IMR-90 (cell line): ENCODE measurements at regions not wholly inside any gene's neighbourhood (a gene's known extent, or its start where the extent isn't known, plus 50 kb on each side); places are given as distances from the start of the nearest gene placed in this dataset.

Experiments used
- ATAC-seq: fragments of 200-7000 bp; cut with Tn5 transposase; 2 replicates; pipeline ENCODE4 v1.9.1; 2020; ENCODE audit warnings: low read depth, mild to moderate bottlenecking, moderate library complexity
- BruUV-seq: library from RNA; stranded (reverse); fragments of 400-500 nt; replicated peaks from 2 replicates; lab custom pipeline; 2021; lab: Mats Ljungman, UMichigan
- CTCF ChIA-PET: fragments of 300-600 bp; formaldehyde crosslinking; extraction: SDS; loops from one replicate; lab custom pipeline; 2021; ENCODE audit warnings: antibody characterized with exemption; lab: Yijun Ruan, JAX
- POLR2A ChIA-PET: fragments of 300-600 bp; sonication (Branson Sonifier 250); formaldehyde crosslinking; loops from one replicate; lab custom pipeline; 2022; ENCODE audit warnings: antibody characterized with exemption; ENCODE audit not compliant: unreplicated experiment; lab: Charles Lee
- DNase-seq: peaks from one replicate; pipeline ENCODE4 v3.0.0; 2013
- H2AFZ ChIP-seq: replicated peaks from 2 replicates; pipeline ENCODE3; 2013; ENCODE audit warnings: low read length, mild to moderate bottlenecking; ENCODE audit not compliant: poor library complexity
- H2AK5ac ChIP-seq: 2 replicates; pipeline ENCODE4 v1.6.1; 2013; ENCODE audit warnings: low read depth, low read length, inconsistent platforms
- H2AK9ac ChIP-seq: replicated peaks from 2 replicates; pipeline ENCODE3; 2013; ENCODE audit warnings: mild to moderate bottlenecking, low read depth, low read length, moderate library complexity; ENCODE audit not compliant: poor library complexity
- H2BK120ac ChIP-seq: 2 replicates; pipeline ENCODE4 v1.6.1; 2013; ENCODE audit warnings: low read depth, low read length, inconsistent platforms
- H2BK15ac ChIP-seq: 3 replicates; pipeline ENCODE4 v1.6.1; 2013; ENCODE audit warnings: low read depth, low read length, inconsistent platforms
- H2BK20ac ChIP-seq: 2 replicates; pipeline ENCODE4 v1.6.1; 2013; ENCODE audit warnings: low read depth, mild to moderate bottlenecking, inconsistent platforms, low read length, moderate library complexity
- H2BK5ac ChIP-seq: 2 replicates; pipeline ENCODE4 v1.6.1; 2013; ENCODE audit warnings: mild to moderate bottlenecking, low read depth, low read length, inconsistent platforms; ENCODE audit not compliant: poor library complexity, severe bottlenecking
- H3K14ac ChIP-seq: replicated peaks from 2 replicates; pipeline ENCODE4 v1.6.1; 2013; ENCODE audit warnings: low read depth, low read length, inconsistent platforms
- H3K18ac ChIP-seq: 2 replicates; pipeline ENCODE4 v1.6.1; 2013; ENCODE audit warnings: low read depth, low read length, control low read depth
- H3K23ac ChIP-seq: 2 replicates; pipeline ENCODE4 v1.6.1; 2013; ENCODE audit warnings: low read depth, low read length, inconsistent platforms
- H3K27ac ChIP-seq: 2 replicates; pipeline ENCODE4 v1.5.1; 2013; ENCODE audit warnings: mild to moderate bottlenecking, control low read depth, low read length; ENCODE audit not compliant: insufficient read depth
- H3K27me3 ChIP-seq: 2 replicates; pipeline ENCODE4 v1.6.1; 2013; ENCODE audit warnings: low read length; ENCODE audit not compliant: control insufficient read depth, insufficient read depth
- H3K36me3 ChIP-seq: 2 replicates; pipeline ENCODE4 v1.6.1; 2013; ENCODE audit warnings: low read length, mixed read lengths; ENCODE audit not compliant: control insufficient read depth, insufficient read depth
- H3K4ac ChIP-seq: 2 replicates; pipeline ENCODE4 v1.6.1; 2013; ENCODE audit warnings: low read depth, low read length, inconsistent platforms
- H3K4me1 ChIP-seq: 2 replicates; pipeline ENCODE4 v1.6.1; 2013; ENCODE audit warnings: low read length, mixed read lengths; ENCODE audit not compliant: control insufficient read depth, insufficient read depth
- H3K4me2 ChIP-seq: 2 replicates; pipeline ENCODE4 v1.6.1; 2013; ENCODE audit warnings: low read depth, mild to moderate bottlenecking, control low read depth, low read length, moderate library complexity
- H3K4me3 ChIP-seq: 2 replicates; pipeline ENCODE4 v1.5.1; 2013; ENCODE audit warnings: low read depth, mild to moderate bottlenecking, control low read depth, low read length, moderate library complexity; ENCODE audit not compliant: insufficient read depth
- H3K56ac ChIP-seq: 2 replicates; pipeline ENCODE4 v1.6.1; 2013; ENCODE audit warnings: low read length, inconsistent platforms; ENCODE audit not compliant: insufficient read depth; ENCODE audit errors: extremely low read depth
- H3K79me1 ChIP-seq, 2 experiments: 2 replicates each; pipeline ENCODE4 v1.6.1; 2013; ENCODE audit warnings: low read length in 2 of 2, inconsistent platforms in 1 of 2, low read depth in 1 of 2
- H3K9ac ChIP-seq: 2 replicates; pipeline ENCODE4 v1.6.1; 2013; ENCODE audit warnings: low read depth, low read length, control low read depth
- H3K9me1 ChIP-seq: 2 replicates; pipeline ENCODE4 v1.6.1; 2013; ENCODE audit warnings: low read length, inconsistent platforms; ENCODE audit not compliant: insufficient read depth
- H3K9me3 ChIP-seq: 2 replicates; pipeline ENCODE4 v1.6.1; 2013; ENCODE audit warnings: low read length; ENCODE audit not compliant: control insufficient read depth, insufficient read depth
- H4K20me1 ChIP-seq: 2 replicates; pipeline ENCODE4 v1.6.1; 2013; ENCODE audit warnings: low read length, inconsistent platforms; ENCODE audit not compliant: insufficient read depth
- H4K5ac ChIP-seq: 2 replicates; pipeline ENCODE4 v1.6.1; 2013; ENCODE audit warnings: mild to moderate bottlenecking, low read depth, low read length, control low read depth
- H4K8ac ChIP-seq, 2 experiments: 2 replicates each; pipeline ENCODE4 v1.6.1; 2013; ENCODE audit warnings: low read depth in 2 of 2, low read length in 2 of 2, control low read depth in 1 of 2, inconsistent platforms in 1 of 2
- H4K91ac ChIP-seq: 2 replicates; pipeline ENCODE4 v1.6.1; 2013; ENCODE audit warnings: low read depth, low read length, inconsistent platforms; ENCODE audit not compliant: insufficient read depth
- BHLHE40 ChIP-seq: fragments of 150-350 bp; IDR thresholded peaks from 2 replicates; pipeline ENCODE4 v1.6.1; 2016; ENCODE audit warnings: mild to moderate bottlenecking, low read depth, low read length
- CEBPB ChIP-seq: IDR thresholded peaks from 2 replicates; pipeline ENCODE4 v1.6.1; 2012; ENCODE audit warnings: low read depth, low read length, improper control_type of control experiment
- CHD1 ChIP-seq: IDR thresholded peaks from 2 replicates; pipeline ENCODE4 v1.6.1; 2012; ENCODE audit warnings: low read depth, low read length, improper control_type of control experiment
- FOS ChIP-seq: fragments of 150-350 bp; IDR thresholded peaks from 2 replicates; pipeline ENCODE4 v1.6.1; 2016; ENCODE audit warnings: low read depth, low read length
- MAFK ChIP-seq: IDR thresholded peaks from 2 replicates; pipeline ENCODE4 v1.6.1; 2012; ENCODE audit warnings: low read depth, low read length, improper control_type of control experiment
- MAZ ChIP-seq: IDR thresholded peaks from 2 replicates; pipeline ENCODE4 v1.6.1; 2012; ENCODE audit warnings: low read depth, mild to moderate bottlenecking, low read length, improper control_type of control experiment, moderate library complexity, borderline replicate concordance
- MXI1 ChIP-seq: IDR thresholded peaks from 2 replicates; pipeline ENCODE4 v1.6.1; 2012; ENCODE audit warnings: low read depth, mild to moderate bottlenecking, low read length, moderate library complexity, borderline replicate concordance
- NFE2L2 ChIP-seq: fragments of 150-350 bp; IDR thresholded peaks from 2 replicates; pipeline ENCODE4 v1.6.1; 2016; ENCODE audit warnings: low read depth, mild to moderate bottlenecking, low read length
- POLR2A ChIP-seq: IDR thresholded peaks from 2 replicates; pipeline ENCODE4 v1.6.1; 2012; ENCODE audit warnings: mild to moderate bottlenecking, low read depth, low read length
- RAD21 ChIP-seq: IDR thresholded peaks from 2 replicates; pipeline ENCODE4 v1.6.1; 2012; ENCODE audit warnings: low read length, improper control_type of control experiment
- RCOR1 ChIP-seq: IDR thresholded peaks from 2 replicates; pipeline ENCODE4 v1.6.1; 2012; ENCODE audit warnings: mild to moderate bottlenecking, low read length, improper control_type of control experiment; ENCODE audit not compliant: insufficient replicate concordance
- RFX5 ChIP-seq: IDR thresholded peaks from 2 replicates; pipeline ENCODE4 v1.8.0; 2012; ENCODE audit warnings: low read depth, mild to moderate bottlenecking, low read length, moderate library complexity
- SMC3 ChIP-seq: fragments of 150-350 bp; IDR thresholded peaks from 2 replicates; pipeline ENCODE4 v1.6.1; 2016; ENCODE audit warnings: low read depth, mild to moderate bottlenecking, antibody characterized with exemption, low read length, moderate library complexity
- WGBS, 2 experiments: methylation state at CpG; one replicate each; pipeline versions ENCODE4 v1.1.5 to v1.1.7; 2013; ENCODE audit warnings: missing lambda C conversion rate in 2 of 2; ENCODE audit not compliant: insufficient read length in 1 of 2; ENCODE audit errors: extremely low coverage in 2 of 2; 5-methylcytosine and 5-hydroxymethylcytosine counted together
- dilution Hi-C: fragments of 300-500 bp; cut with HindIII; formaldehyde crosslinking; loops from one replicate; pipeline ENCODE4 v1.14.3; 2018; ENCODE audit warnings: low sequenced_read_pairs; ENCODE audit not compliant: unreplicated experiment
- in situ Hi-C: fragments of 300-500 bp; cut with MboI; formaldehyde crosslinking; loops from 3 replicates; pipeline ENCODE4 v1.14.3; 2019; ENCODE audit warnings: low sequenced_read_pairs, inconsistent platforms, mixed read lengths
- intact Hi-C: fragments of 100-400 bp; cut with micrococcal nuclease; formaldehyde crosslinking; loops from 2 replicates; pipeline ENCODE4 v1.10.0; 2022
- TF ChIP-seq, protein P1 (sequence below): fragments of 150-350 bp; IDR thresholded peaks from 2 replicates; pipeline ENCODE4 v1.6.1; 2016; ENCODE audit warnings: low read depth, mild to moderate bottlenecking, low read length, moderate library complexity, borderline replicate concordance
- TF ChIP-seq, protein P2 (sequence below): conservative IDR thresholded peaks from 2 replicates; pipeline ENCODE4 v1.5.1; 2012; ENCODE audit warnings: mild to moderate bottlenecking, low read depth, low read length, improper control_type of control experiment
- TF ChIP-seq, protein P3 (sequence below): fragments of 150-350 bp; IDR thresholded peaks from 2 replicates; pipeline ENCODE4 v1.6.1; 2017; ENCODE audit warnings: mild to moderate bottlenecking, antibody characterized with exemption, low read length, low read depth

DNA sequence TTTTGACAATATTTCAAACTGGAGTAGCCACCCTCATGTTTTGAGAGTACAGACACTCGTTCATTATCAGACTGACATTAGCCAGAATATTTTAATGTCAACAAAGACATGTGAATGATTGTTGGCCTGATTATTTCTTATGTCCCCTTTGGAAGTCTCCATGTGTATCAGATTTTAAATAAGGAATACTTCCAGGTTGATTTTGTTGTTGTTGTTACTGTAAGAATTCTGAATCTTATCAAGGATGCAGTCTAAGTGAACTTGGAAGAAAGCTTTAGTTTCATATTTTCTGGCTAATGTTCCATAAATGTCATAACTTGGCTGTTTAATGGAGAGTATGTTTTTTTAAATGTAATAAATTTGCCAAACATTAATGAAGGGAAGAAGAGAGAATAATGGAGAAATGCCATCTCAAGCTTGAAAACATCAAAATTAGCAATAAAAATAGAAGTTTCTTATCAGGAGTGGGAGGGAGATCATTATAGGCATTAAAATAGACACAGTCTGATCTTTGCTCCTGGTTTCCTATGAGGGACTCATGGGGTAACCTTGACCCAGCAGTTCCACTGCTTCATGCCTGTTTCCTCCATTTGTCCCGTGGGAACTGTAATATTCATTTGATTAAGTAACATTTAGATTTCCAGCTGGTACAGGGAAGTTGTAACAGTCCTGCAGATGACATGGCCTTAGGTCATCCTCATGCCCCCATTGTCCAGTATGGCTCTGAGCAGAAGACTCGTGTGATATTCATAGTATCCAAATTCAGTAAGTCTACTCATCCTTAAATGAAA is 122.4 kb upstream of the KIAA1217 start:
- Histone ChIP-seq H3K9me3 (peaks cover 6% of the 10 kb centered on the region; the same call in 1 of the 2 replicates), H3K9ac (no peak overlapping the region)
- POLR2A ChIA-PET: no interaction called here

More for the DNA sequence above, 122.4 kb upstream of the KIAA1217 start:
- Histone ChIP-seq H2AFZ (no peak overlapping the region), H3K27me3 (no peaks in the 10 kb centered on the region), H2AK9ac (no peak overlapping the region), H3K4ac (no peak overlapping the region), H4K91ac (no peak overlapping the region), H2BK120ac (no peak overlapping the region), H3K4me1 (no peaks in the 10 kb centered on the region), H3K14ac (no peak overlapping the region), H4K20me1 (no peaks in the 10 kb centered on the region), H3K56ac (no peak overlapping the region), H2AK5ac (no peak overlapping the region), H4K5ac (no peak overlapping the region), H3K4me3 (no peak overlapping the region), H3K9me1 (no peaks in the 10 kb centered on the region), H3K23ac (no peak overlapping the region), H3K27ac (no peak overlapping the region), H2BK20ac (no peak overlapping the region), H3K36me3 (no peaks in the 10 kb centered on the region), H3K79me1 (no peaks in the 10 kb centered on the region), H2BK15ac (no peak overlapping the region), H3K4me2 (no peak overlapping the region), H3K18ac (no peak overlapping the region), H2BK5ac (no peak overlapping the region), H4K8ac (no peak overlapping the region)
- no CpG with 5 or more reads among the region's 3 CpGs for WGBS, 2 experiments
- ATAC-seq: no peak
- BruUV-seq: no TSS peak
- intact Hi-C loops (no loop called here), dilution Hi-C loops (no loop called here), in situ Hi-C loops (no loop called here)
- CTCF ChIA-PET: no interaction called here
- no peak for DNase-seq
- TF ChIP-seq, protein P1, sequence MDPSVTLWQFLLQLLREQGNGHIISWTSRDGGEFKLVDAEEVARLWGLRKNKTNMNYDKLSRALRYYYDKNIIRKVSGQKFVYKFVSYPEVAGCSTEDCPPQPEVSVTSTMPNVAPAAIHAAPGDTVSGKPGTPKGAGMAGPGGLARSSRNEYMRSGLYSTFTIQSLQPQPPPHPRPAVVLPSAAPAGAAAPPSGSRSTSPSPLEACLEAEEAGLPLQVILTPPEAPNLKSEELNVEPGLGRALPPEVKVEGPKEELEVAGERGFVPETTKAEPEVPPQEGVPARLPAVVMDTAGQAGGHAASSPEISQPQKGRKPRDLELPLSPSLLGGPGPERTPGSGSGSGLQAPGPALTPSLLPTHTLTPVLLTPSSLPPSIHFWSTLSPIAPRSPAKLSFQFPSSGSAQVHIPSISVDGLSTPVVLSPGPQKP: no peak
- TF ChIP-seq FOS: no peak
- no peak for TF ChIP-seq CHD1
- no peak for TF ChIP-seq MXI1
- TF ChIP-seq MAFK: no peak
- no peak for TF ChIP-seq RFX5
- TF ChIP-seq RCOR1: no peak
- TF ChIP-seq, protein P2, sequence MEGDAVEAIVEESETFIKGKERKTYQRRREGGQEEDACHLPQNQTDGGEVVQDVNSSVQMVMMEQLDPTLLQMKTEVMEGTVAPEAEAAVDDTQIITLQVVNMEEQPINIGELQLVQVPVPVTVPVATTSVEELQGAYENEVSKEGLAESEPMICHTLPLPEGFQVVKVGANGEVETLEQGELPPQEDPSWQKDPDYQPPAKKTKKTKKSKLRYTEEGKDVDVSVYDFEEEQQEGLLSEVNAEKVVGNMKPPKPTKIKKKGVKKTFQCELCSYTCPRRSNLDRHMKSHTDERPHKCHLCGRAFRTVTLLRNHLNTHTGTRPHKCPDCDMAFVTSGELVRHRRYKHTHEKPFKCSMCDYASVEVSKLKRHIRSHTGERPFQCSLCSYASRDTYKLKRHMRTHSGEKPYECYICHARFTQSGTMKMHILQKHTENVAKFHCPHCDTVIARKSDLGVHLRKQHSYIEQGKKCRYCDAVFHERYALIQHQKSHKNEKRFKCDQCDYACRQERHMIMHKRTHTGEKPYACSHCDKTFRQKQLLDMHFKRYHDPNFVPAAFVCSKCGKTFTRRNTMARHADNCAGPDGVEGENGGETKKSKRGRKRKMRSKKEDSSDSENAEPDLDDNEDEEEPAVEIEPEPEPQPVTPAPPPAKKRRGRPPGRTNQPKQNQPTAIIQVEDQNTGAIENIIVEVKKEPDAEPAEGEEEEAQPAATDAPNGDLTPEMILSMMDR: no peak
- no peak for TF ChIP-seq CEBPB
- no peak for TF ChIP-seq POLR2A
- no peak for TF ChIP-seq RAD21
- TF ChIP-seq BHLHE40: no peak
- TF ChIP-seq, protein P3, sequence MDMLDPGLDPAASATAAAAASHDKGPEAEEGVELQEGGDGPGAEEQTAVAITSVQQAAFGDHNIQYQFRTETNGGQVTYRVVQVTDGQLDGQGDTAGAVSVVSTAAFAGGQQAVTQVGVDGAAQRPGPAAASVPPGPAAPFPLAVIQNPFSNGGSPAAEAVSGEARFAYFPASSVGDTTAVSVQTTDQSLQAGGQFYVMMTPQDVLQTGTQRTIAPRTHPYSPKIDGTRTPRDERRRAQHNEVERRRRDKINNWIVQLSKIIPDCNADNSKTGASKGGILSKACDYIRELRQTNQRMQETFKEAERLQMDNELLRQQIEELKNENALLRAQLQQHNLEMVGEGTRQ: no peak
- TF ChIP-seq SMC3: no peak
- TF ChIP-seq NFE2L2: no peak
- no peak for TF ChIP-seq MAZ
